ENCODE measurements at regions not wholly inside any gene's neighbourhood (a gene's known extent, or its start where the extent isn't known, plus 50 kb on each side); places are given as distances from the start of the nearest gene placed in this dataset.
"Not testable (repeated sequence)": the region's sequence is repeated elsewhere in the genome, so short reads cannot be mapped to it uniquely, and the experiment has no call there.

- ChIA-PET CTCF (no interaction called here), POLR2A (no interaction called here)
- H3K4me1 Mint-ChIP-seq, result no peaks in the 10 kb centered on the region
These were observed 98.2 kb downstream of the PLXNA1 start for GRCh38 chr3:127081001-127081720.

GRCh38 chr3:127082066-127082465, 99.2 kb downstream of the PLXNA1 start:
- H3K27ac Mint-ChIP-seq, result no peak overlapping the region
- no peaks in the 10 kb centered on the region for H3K36me3 Mint-ChIP-seq (ENCODE audit: low read depth)
- ChIA-PET CTCF (no interaction called here), POLR2A (no interaction called here)
- no peak for DNase-seq
- H3K4me3 Mint-ChIP-seq, result no peak overlapping the region
- no peaks in the 10 kb centered on the region for H3K4me1 Mint-ChIP-seq
- H3K27me3 Mint-ChIP-seq, result peaks cover 2% of the 10 kb centered on the region
- H3K9me3 Mint-ChIP-seq, result no peaks in the 10 kb centered on the region

More at GRCh38 chr3:127081001-127081720, 98.2 kb downstream of the PLXNA1 start:
- Mint-ChIP-seq H3K27ac (no peak overlapping the region), H3K4me3 (no peak overlapping the region), H3K27me3 (peaks cover 2% of the 10 kb centered on the region), H3K36me3 (ENCODE audit: low read depth) (no peaks in the 10 kb centered on the region), H3K9me3 (no peaks in the 10 kb centered on the region)
- no peak for DNase-seq

- Mint-ChIP-seq H3K27me3 (peaks cover 2% of the 10 kb centered on the region), H3K4me1 (no peaks in the 10 kb centered on the region), H3K27ac (no peak overlapping the region), H3K36me3 (ENCODE audit: low read depth) (no peaks in the 10 kb centered on the region), H3K9me3 (no peaks in the 10 kb centered on the region), H3K4me3 (no peak overlapping the region)
- POLR2A ChIA-PET, result no interaction called here
- CTCF ChIA-PET, result no interaction called here
- no peak for DNase-seq
These were observed 101.0 kb downstream of the PLXNA1 start for GRCh38 chr3:127083778-127084397.

GRCh38 chr3:127084401-127084990, 101.6 kb downstream of the PLXNA1 start:
- Mint-ChIP-seq H3K9me3 (no peaks in the 10 kb centered on the region), H3K36me3 (ENCODE audit: low read depth) (no peaks in the 10 kb centered on the region), H3K27me3 (peaks cover 2% of the 10 kb centered on the region), H3K4me3 (no peak overlapping the region), H3K4me1 (no peaks in the 10 kb centered on the region), H3K27ac (no peak overlapping the region)
- ChIA-PET POLR2A (no interaction called here), CTCF (no interaction called here)
- DNase-seq, result no peak

- ChIA-PET POLR2A (no interaction called here), CTCF (no interaction called here)
- Mint-ChIP-seq H3K27me3 (peaks cover 2% of the 10 kb centered on the region), H3K4me1 (no peaks in the 10 kb centered on the region), H3K4me3 (no peak overlapping the region), H3K9me3 (no peaks in the 10 kb centered on the region), H3K36me3 (ENCODE audit: low read depth) (no peaks in the 10 kb centered on the region), H3K27ac (no peak overlapping the region)
- DNase-seq, result no peak
These were observed 102.7 kb downstream of the PLXNA1 start for GRCh38 chr3:127085576-127085975.

- DNase-seq; POLR2A ChIA-PET; H3K9me3 Mint-ChIP-seq; CTCF ChIA-PET; H3K27me3 Mint-ChIP-seq; H3K4me1 Mint-ChIP-seq; H3K4me3 Mint-ChIP-seq; H3K36me3 Mint-ChIP-seq (ENCODE audit: low read depth); H3K27ac Mint-ChIP-seq: not testable (repeated sequence)
These were observed 103.7 kb downstream of the PLXNA1 start for GRCh38 chr3:127086591-127086990.

GRCh38 chr3:127087441-127087840, 104.5 kb downstream of the PLXNA1 start:
- ChIA-PET POLR2A (no interaction called here), CTCF (no interaction called here)
- H3K9me3 Mint-ChIP-seq, result no peaks in the 10 kb centered on the region
- no peaks in the 10 kb centered on the region for H3K4me1 Mint-ChIP-seq
- no peaks in the 10 kb centered on the region for H3K36me3 Mint-ChIP-seq (ENCODE audit: low read depth)
- no peak overlapping the region for H3K4me3 Mint-ChIP-seq
- H3K27ac Mint-ChIP-seq, result no peak overlapping the region
- no peaks in the 10 kb centered on the region for H3K27me3 Mint-ChIP-seq
- no peak for DNase-seq

GRCh38 chr3:127088511-127089351, 104.2 kb upstream of the PRR23E start:
- no peak overlapping the region for H3K4me3 Mint-ChIP-seq
- H3K4me1 Mint-ChIP-seq, result no peaks in the 10 kb centered on the region
- no peak for DNase-seq
- no peak overlapping the region for H3K27ac Mint-ChIP-seq
- CTCF ChIA-PET, result no interaction called here
- no peaks in the 10 kb centered on the region for H3K27me3 Mint-ChIP-seq
- H3K9me3 Mint-ChIP-seq, result no peaks in the 10 kb centered on the region
- POLR2A ChIA-PET, result no interaction called here
- H3K36me3 Mint-ChIP-seq (ENCODE audit: low read depth), result no peaks in the 10 kb centered on the region

GRCh38 chr3:127089486-127090145, 103.3 kb upstream of the PRR23E start:
- Mint-ChIP-seq H3K9me3 (no peaks in the 10 kb centered on the region), H3K27ac (no peak overlapping the region), H3K27me3 (no peaks in the 10 kb centered on the region), H3K4me3 (no peak overlapping the region), H3K4me1 (no peaks in the 10 kb centered on the region), H3K36me3 (ENCODE audit: low read depth) (no peaks in the 10 kb centered on the region)
- no peak for DNase-seq
- ChIA-PET POLR2A (no interaction called here), CTCF (no interaction called here)

GRCh38 chr3:127090218-127091160, 102.4 kb upstream of the PRR23E start:
- Mint-ChIP-seq H3K36me3 (ENCODE audit: low read depth) (no peaks in the 10 kb centered on the region), H3K27me3 (no peaks in the 10 kb centered on the region), H3K9me3 (no peaks in the 10 kb centered on the region), H3K4me1 (no peaks in the 10 kb centered on the region), H3K27ac (no peak overlapping the region), H3K4me3 (no peak overlapping the region)
- CTCF ChIA-PET, result no interaction called here
- DNase-seq, result no peak
- POLR2A ChIA-PET, result no interaction called here

GRCh38 chr3:127091376-127091775, 101.6 kb upstream of the PRR23E start:
- no peak overlapping the region for H3K27ac Mint-ChIP-seq
- H3K36me3 Mint-ChIP-seq (ENCODE audit: low read depth), result no peaks in the 10 kb centered on the region
- POLR2A ChIA-PET, result no interaction called here
- H3K9me3 Mint-ChIP-seq, result no peaks in the 10 kb centered on the region
- DNase-seq, result no peak
- H3K4me1 Mint-ChIP-seq, result no peaks in the 10 kb centered on the region
- H3K4me3 Mint-ChIP-seq, result no peak overlapping the region
- CTCF ChIA-PET, result no interaction called here
- H3K27me3 Mint-ChIP-seq, result no peaks in the 10 kb centered on the region

- CTCF ChIA-PET, result no interaction called here
- Mint-ChIP-seq H3K4me1 (no peaks in the 10 kb centered on the region), H3K27me3 (no peaks in the 10 kb centered on the region), H3K27ac (no peak overlapping the region), H3K9me3 (no peaks in the 10 kb centered on the region), H3K36me3 (ENCODE audit: low read depth) (no peaks in the 10 kb centered on the region), H3K4me3 (no peak overlapping the region)
- POLR2A ChIA-PET, result no interaction called here
- DNase-seq, result no peak
These were observed 100.6 kb upstream of the PRR23E start for GRCh38 chr3:127092368-127092767.

All from activated CD4-positive, alpha-beta memory T cell treated with anti-CD3 and anti-CD28 coated beads, Interleukin-2, amount 10 ng/mL, durations not matched to agents 7 days and 5 days (primary cell).